Activated naive CD8-positive, alpha-beta T cell treated with anti-CD3 and anti-CD28 coated beads for 36 hours (primary cell): ENCODE measurements at regions not wholly inside any gene's neighbourhood (a gene's known extent, or its start where the extent isn't known, plus 50 kb on each side); places are given as distances from the start of the nearest gene placed in this dataset.

ENCODE experiments used
- DNase-seq: peaks from one replicate; pipeline ENCODE4 v3.0.0; 2021
- H3K27ac Mint-ChIP-seq: one replicate; pipeline ENCODE4 v1.8.0; 2022; ENCODE audit warnings: mild to moderate bottlenecking, moderate library complexity, mixed read lengths
- H3K27me3 Mint-ChIP-seq: one replicate; pipeline ENCODE4 v1.8.0; 2022; ENCODE audit warnings: mild to moderate bottlenecking, mixed read lengths
- H3K36me3 Mint-ChIP-seq: one replicate; pipeline ENCODE4 v1.8.0; 2021; ENCODE audit warnings: mild to moderate bottlenecking, mixed read lengths
- H3K4me1 Mint-ChIP-seq: one replicate; pipeline ENCODE4 v1.8.0; 2021; ENCODE audit warnings: mixed read lengths
- H3K4me3 Mint-ChIP-seq: one replicate; pipeline ENCODE4 v1.8.0; 2022; ENCODE audit warnings: mild to moderate bottlenecking, moderate library complexity, mixed read lengths
- H3K9me3 Mint-ChIP-seq: one replicate; pipeline ENCODE4 v1.8.0; 2022; ENCODE audit warnings: mixed read lengths

DNA sequence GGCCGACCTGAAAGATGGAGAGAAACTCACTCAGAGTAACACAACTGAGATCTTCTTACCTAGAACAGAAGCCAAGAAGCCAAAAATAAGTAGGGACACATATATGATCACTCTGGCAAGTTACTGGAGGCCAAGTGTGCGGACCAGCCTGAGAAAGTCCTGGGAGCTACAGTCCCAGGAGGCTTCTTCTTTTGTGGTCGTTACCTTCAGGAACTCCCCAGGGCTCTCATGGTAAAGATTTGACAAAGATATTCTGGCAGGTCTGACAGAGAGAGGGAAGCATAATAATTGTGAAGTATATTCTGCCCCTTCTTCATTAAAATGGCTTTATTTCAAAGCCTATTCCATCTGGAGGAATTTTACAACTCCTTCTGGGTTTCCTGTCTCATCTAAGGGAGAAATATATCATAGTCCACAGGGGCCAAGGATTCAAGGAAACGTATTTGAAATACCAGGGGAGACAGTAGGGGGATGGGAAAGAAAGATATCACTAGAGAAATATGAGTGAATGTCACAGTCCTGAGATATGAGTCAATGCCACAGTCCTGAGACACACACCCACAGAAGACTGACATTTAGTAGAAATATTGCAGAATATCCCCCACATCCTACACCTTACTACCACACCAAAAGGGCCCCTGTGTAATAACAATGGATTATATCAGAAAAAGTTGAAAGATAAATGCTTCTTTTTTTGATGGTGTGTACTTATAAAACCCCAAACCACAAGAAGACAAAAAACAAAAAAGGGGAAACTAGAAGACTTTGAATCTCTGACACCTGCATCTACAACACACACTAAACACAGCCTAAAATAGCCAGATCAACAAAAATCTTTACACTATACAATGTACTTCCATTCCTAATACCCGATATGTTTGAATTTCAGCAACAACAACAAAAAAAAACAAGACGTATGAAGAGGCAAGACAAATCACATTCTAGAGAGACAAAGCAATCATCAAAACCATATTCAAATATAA, 594.2 kb upstream of the NRG3 start:
- H3K4me1 Mint-ChIP-seq: no peaks in the 10 kb centered on the region
- no peak for DNase-seq

DNA sequence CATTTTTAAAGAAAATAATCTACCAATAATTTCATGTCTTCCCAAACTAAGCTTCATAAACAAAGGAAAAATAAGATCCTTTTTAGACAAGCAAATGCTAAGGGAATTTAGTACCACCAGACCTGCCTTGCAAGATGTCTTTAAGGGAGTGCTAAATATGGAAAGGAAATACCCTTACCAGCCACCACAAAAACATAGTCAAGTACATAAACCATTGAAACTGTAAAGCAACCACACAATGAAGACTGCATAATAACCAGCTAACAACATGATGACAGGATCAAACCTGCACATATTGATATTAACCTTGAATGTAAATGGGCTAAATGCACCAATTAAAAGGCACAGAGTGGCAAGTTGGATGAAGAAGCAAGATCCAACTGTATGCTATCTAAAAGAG, 586.5 kb upstream of the NRG3 start:
- Mint-ChIP-seq H3K9me3 (peaks cover 10% of the 10 kb centered on the region), H3K27me3 (no peaks in the 10 kb centered on the region), H3K27ac (no peak overlapping the region), H3K4me3 (no peak overlapping the region), H3K4me1 (no peaks in the 10 kb centered on the region), H3K36me3 (no peaks in the 10 kb centered on the region)
- no peak for DNase-seq

More for the DNA sequence above, 594.2 kb upstream of the NRG3 start:
- H3K36me3 Mint-ChIP-seq: no peaks in the 10 kb centered on the region
- H3K27me3 Mint-ChIP-seq: no peaks in the 10 kb centered on the region
- H3K4me3 Mint-ChIP-seq: no peak overlapping the region
- H3K27ac Mint-ChIP-seq: no peak overlapping the region
- H3K9me3 Mint-ChIP-seq: peaks cover 3% of the 10 kb centered on the region

DNA sequence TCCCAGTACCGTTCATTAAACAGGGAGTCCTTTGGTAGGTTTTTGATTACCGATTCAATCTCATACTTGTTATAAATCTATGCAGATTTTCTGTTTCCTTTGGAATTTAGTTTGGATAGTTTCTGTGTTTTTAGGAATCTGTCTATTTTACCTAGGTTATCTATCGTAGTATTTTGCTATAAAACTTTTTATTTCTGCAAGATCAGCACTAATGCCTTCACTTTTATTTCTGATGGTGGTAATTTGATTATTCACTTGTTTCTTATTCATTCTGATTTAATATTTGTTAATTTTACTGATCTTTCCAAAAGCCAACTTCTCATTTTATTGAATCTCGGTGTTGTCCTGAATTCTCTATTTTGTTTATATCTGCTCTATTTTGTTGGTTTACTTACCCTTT, 577.7 kb upstream of the NRG3 start:
- no peaks in the 10 kb centered on the region for H3K4me1 Mint-ChIP-seq
- no peak for DNase-seq
- H3K27ac Mint-ChIP-seq: no peak overlapping the region
- no peak overlapping the region for H3K4me3 Mint-ChIP-seq
- H3K27me3 Mint-ChIP-seq: peaks cover 5% of the 10 kb centered on the region
- peaks cover 7% of the 10 kb centered on the region for H3K9me3 Mint-ChIP-seq
- H3K36me3 Mint-ChIP-seq: no peaks in the 10 kb centered on the region

GRCh38 chr10:81303656-81304055, 571.3 kb upstream of the NRG3 start:
- Mint-ChIP-seq H3K4me1 (no peaks in the 10 kb centered on the region), H3K36me3 (no peaks in the 10 kb centered on the region), H3K9me3 (peaks cover 2% of the 10 kb centered on the region), H3K27ac (no peak overlapping the region), H3K27me3 (peaks cover 5% of the 10 kb centered on the region), H3K4me3 (no peak overlapping the region)
- DNase-seq: no peak

- Mint-ChIP-seq H3K9me3 (no peaks in the 10 kb centered on the region), H3K27me3 (no peaks in the 10 kb centered on the region)
Observed at GRCh38 chr10:81306971-81307782, 567.8 kb upstream of the NRG3 start.

DNA sequence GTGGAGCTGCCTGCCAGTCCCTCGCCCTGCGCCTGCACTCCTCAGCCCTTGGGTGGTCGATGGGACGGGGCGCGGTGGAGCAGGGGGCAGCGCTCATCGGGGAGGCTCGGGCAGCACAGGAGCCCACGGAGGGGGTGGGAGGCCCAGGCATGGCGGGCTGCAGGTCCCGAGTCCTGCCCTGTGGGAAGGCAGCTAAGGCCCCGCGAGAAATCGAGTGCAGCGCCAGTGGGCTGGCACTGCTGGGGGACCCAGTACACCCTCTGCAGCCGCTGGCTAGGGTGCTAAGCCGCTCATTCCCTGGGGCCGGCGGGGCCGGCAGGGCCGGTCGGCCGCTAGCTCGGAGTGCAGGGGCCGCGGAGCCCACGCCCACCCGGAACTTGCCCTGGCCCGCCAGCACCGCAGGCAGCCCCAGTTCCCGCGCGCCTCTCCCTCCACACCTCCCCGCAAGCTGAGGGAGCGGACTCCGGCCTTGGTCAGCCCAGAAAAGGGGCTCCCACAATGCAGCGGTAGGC, 565.9 kb upstream of the NRG3 start:
- DNase-seq: no peak
- H3K27me3 Mint-ChIP-seq: no peaks in the 10 kb centered on the region
- no peak overlapping the region for H3K4me3 Mint-ChIP-seq
- no peaks in the 10 kb centered on the region for H3K36me3 Mint-ChIP-seq
- no peaks in the 10 kb centered on the region for H3K9me3 Mint-ChIP-seq
- H3K4me1 Mint-ChIP-seq: no peaks in the 10 kb centered on the region
- H3K27ac Mint-ChIP-seq: no peak overlapping the region

More at GRCh38 chr10:81306971-81307782, 567.8 kb upstream of the NRG3 start:
- no peak overlapping the region for H3K4me3 Mint-ChIP-seq
- DNase-seq: no peak
- no peaks in the 10 kb centered on the region for H3K36me3 Mint-ChIP-seq
- no peak overlapping the region for H3K27ac Mint-ChIP-seq
- H3K4me1 Mint-ChIP-seq: no peaks in the 10 kb centered on the region

DNA sequence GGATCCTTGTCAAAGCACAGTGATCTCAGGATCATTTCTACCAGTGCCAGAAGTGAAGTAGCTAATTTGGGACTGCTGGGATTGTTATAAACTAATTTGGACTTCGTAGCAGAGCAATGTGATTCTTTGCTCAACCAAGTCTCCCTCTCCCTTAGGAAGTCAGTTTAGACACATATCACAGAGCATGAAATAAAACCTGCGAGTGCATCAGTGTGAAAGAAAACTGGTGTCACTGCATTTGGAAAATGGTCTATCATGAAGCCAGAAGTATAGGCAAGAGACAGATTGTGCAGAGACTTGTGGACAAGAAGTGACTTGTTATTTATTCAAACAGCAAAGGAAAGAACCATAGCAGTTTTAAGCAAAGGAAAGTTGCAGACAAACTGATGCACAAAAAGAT, 560.5 kb upstream of the NRG3 start:
- H3K4me3 Mint-ChIP-seq: no peak overlapping the region
- H3K27me3 Mint-ChIP-seq: no peaks in the 10 kb centered on the region
- H3K4me1 Mint-ChIP-seq: no peaks in the 10 kb centered on the region
- no peak for DNase-seq
- no peak overlapping the region for H3K27ac Mint-ChIP-seq
- H3K9me3 Mint-ChIP-seq: no peaks in the 10 kb centered on the region
- no peaks in the 10 kb centered on the region for H3K36me3 Mint-ChIP-seq

DNA sequence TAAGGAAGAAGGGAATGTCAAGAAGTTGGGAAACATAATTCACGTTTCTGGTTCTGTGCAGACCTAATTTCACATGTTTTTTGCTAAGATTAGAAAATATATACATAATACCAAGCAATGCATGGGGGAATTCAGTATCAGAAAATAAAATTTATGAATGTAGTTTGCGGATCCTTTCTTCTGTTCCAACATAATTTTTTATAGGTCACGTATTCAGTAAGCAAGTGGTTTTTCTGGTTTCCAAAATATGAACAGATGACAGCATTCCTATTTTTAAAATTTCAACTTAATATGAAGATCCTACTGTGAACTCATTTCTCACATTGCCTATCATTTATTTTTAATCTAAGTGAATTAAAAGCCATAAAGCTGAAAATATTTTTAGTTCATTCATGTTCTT, 560.0 kb upstream of the NRG3 start:
- DNase-seq: no peak
- H3K27me3 Mint-ChIP-seq: no peaks in the 10 kb centered on the region
- no peaks in the 10 kb centered on the region for H3K4me1 Mint-ChIP-seq
- no peaks in the 10 kb centered on the region for H3K36me3 Mint-ChIP-seq
- no peaks in the 10 kb centered on the region for H3K9me3 Mint-ChIP-seq
- no peak overlapping the region for H3K27ac Mint-ChIP-seq
- no peak overlapping the region for H3K4me3 Mint-ChIP-seq

GRCh38 chr10:81348003-81348402, 527.0 kb upstream of the NRG3 start:
- no peaks in the 10 kb centered on the region for H3K4me1 Mint-ChIP-seq
- no peak overlapping the region for H3K27ac Mint-ChIP-seq
- H3K4me3 Mint-ChIP-seq: no peak overlapping the region
- H3K9me3 Mint-ChIP-seq: no peaks in the 10 kb centered on the region
- no peaks in the 10 kb centered on the region for H3K36me3 Mint-ChIP-seq
- H3K27me3 Mint-ChIP-seq: no peaks in the 10 kb centered on the region
- no peak for DNase-seq

- no peaks in the 10 kb centered on the region for H3K27me3 Mint-ChIP-seq
- H3K9me3 Mint-ChIP-seq: no peaks in the 10 kb centered on the region
- no peak for DNase-seq
- no peaks in the 10 kb centered on the region for H3K36me3 Mint-ChIP-seq
- H3K4me3 Mint-ChIP-seq: no peak overlapping the region
- H3K27ac Mint-ChIP-seq: no peak overlapping the region
- H3K4me1 Mint-ChIP-seq: no peaks in the 10 kb centered on the region
Observed at GRCh38 chr10:81367132-81367531, 507.9 kb upstream of the NRG3 start.

GRCh38 chr10:81386817-81387216, 488.2 kb upstream of the NRG3 start:
- H3K27me3 Mint-ChIP-seq: no peaks in the 10 kb centered on the region
- H3K36me3 Mint-ChIP-seq: no peaks in the 10 kb centered on the region
- peaks cover 8% of the 10 kb centered on the region for H3K9me3 Mint-ChIP-seq
- no peak overlapping the region for H3K27ac Mint-ChIP-seq
- no peak overlapping the region for H3K4me3 Mint-ChIP-seq
- DNase-seq: no peak
- H3K4me1 Mint-ChIP-seq: no peaks in the 10 kb centered on the region

DNA sequence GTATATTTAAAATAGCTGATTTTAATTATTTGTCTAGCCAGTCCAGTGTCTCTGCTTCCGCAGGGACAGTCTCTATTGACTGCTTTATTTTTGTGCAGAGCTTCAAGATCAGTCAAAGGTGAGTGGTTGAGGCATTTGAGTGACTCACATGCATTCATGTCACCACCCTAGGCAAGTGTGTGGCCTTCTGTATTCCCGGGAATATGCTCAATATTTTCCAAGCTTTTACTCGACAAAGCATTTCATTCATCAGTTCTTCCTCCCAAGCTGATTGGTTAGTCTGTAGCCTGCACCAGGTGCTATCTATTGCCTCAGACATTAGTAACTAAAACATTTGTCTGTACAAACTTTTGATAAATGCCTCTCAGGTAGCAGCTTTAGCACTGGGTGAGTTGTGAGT, 471.5 kb upstream of the NRG3 start:
- H3K9me3 Mint-ChIP-seq: no peaks in the 10 kb centered on the region
- H3K27me3 Mint-ChIP-seq: no peaks in the 10 kb centered on the region
- H3K4me3 Mint-ChIP-seq: no peak overlapping the region
- no peak for DNase-seq
- H3K4me1 Mint-ChIP-seq: no peaks in the 10 kb centered on the region
- H3K27ac Mint-ChIP-seq: no peak overlapping the region
- H3K36me3 Mint-ChIP-seq: no peaks in the 10 kb centered on the region

GRCh38 chr10:81405399-81405798, 469.6 kb upstream of the NRG3 start:
- H3K4me3 Mint-ChIP-seq: no peak overlapping the region
- no peaks in the 10 kb centered on the region for H3K4me1 Mint-ChIP-seq

GRCh38 chr10:81414038-81414437, 461.0 kb upstream of the NRG3 start:
- DNase-seq: no peak
- H3K4me1 Mint-ChIP-seq: no peaks in the 10 kb centered on the region
- H3K4me3 Mint-ChIP-seq: no peak overlapping the region
- no peaks in the 10 kb centered on the region for H3K27me3 Mint-ChIP-seq
- H3K36me3 Mint-ChIP-seq: no peaks in the 10 kb centered on the region
- no peaks in the 10 kb centered on the region for H3K9me3 Mint-ChIP-seq
- H3K27ac Mint-ChIP-seq: no peak overlapping the region

More at GRCh38 chr10:81405399-81405798, 469.6 kb upstream of the NRG3 start:
- Mint-ChIP-seq H3K36me3 (no peaks in the 10 kb centered on the region), H3K27ac (no peak overlapping the region), H3K9me3 (no peaks in the 10 kb centered on the region), H3K27me3 (no peaks in the 10 kb centered on the region)
- no peak for DNase-seq

DNA sequence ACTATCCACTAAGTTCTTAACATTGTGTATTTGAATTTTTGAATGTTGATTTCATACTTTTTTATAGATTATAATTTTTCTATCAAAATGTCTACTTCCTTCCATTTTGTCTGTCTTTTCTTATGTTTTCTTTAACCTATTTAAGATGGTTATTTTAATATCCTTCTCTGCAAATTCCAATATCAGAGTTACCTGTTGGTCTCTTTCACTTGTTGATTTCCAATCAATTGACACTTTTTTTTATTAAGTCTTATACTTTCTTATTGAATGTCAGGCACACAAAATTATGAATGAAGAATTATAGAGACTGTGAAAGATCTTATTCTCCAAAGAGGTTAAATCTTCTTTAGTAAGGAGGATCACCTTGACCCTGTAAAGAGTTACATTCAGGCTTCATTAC, 448.3 kb upstream of the NRG3 start:
- no peaks in the 10 kb centered on the region for H3K36me3 Mint-ChIP-seq
- no peak overlapping the region for H3K27ac Mint-ChIP-seq
- H3K4me3 Mint-ChIP-seq: no peak overlapping the region
- H3K4me1 Mint-ChIP-seq: no peaks in the 10 kb centered on the region
- DNase-seq: no peak
- peaks cover 2% of the 10 kb centered on the region for H3K9me3 Mint-ChIP-seq
- H3K27me3 Mint-ChIP-seq: no peaks in the 10 kb centered on the region
